Upper lobe of left lung (tissue), 6 donors: ENCODE measurements at regions not wholly inside any gene's neighbourhood (a gene's known extent, or its start where the extent isn't known, plus 50 kb on each side); places are given as distances from the start of the nearest gene placed in this dataset.

ENCODE experiments used
- ATAC-seq, 2 donors: fragments of 200-7000 bp; cut with Tn5 transposase; one replicate each; pipeline ENCODE4 v1.9.1; 2022; ENCODE audit warnings: mild to moderate bottlenecking in 2 of 2, moderate library complexity in 2 of 2; ENCODE audit not compliant: low FRiP score in 2 of 2
- DNase-seq, 2 donors: peaks; one replicate each; pipeline ENCODE4 v3.0.0-alpha.2; 2019 to 2020
- H3K27ac ChIP-seq, 4 donors: fragments of 200-600 bp; sonication (generic); one replicate each; pipeline ENCODE4 v1.5.1; 2016 to 2019
- H3K27me3 ChIP-seq, 4 donors: fragments of 200-600 bp; sonication (generic); one replicate each; pipeline ENCODE4 v1.5.1; 2017 to 2019
- H3K36me3 ChIP-seq, 4 donors: fragments of 200-600 bp; sonication (generic); one replicate each; pipeline ENCODE4 v1.5.1; 2016 to 2019
- H3K4me1 ChIP-seq, 4 donors: fragments of 200-600 bp; sonication (generic); one replicate each; pipeline ENCODE4 v1.5.1; 2018 to 2019
- H3K4me3 ChIP-seq, 4 donors: fragments of 200-600 bp; sonication (generic); one replicate each; pipeline ENCODE4 v1.5.1; 2017 to 2019; ENCODE audit warnings: mild to moderate bottlenecking in 2 of 4, moderate library complexity in 1 of 4
- H3K9me3 ChIP-seq, 4 donors: fragments of 200-600 bp; sonication (generic); one replicate each; pipeline ENCODE4 v1.5.1; 2018 to 2019
- CTCF ChIP-seq, 6 experiments: fragments of 450-650 bp in 4 of 6; fragments of 200-600 bp in 2 of 6; sonication (generic) in 2 of 6; IDR thresholded peaks; one replicate each; pipeline ENCODE4 v1.5.1; 2016 to 2019; ENCODE audit warnings: antibody characterized with exemption in 6 of 6
- EP300 ChIP-seq, 4 donors: sonication (generic); formaldehyde crosslinking; IDR thresholded peaks; one replicate each; pipeline ENCODE4 v1.5.1; 2017; ENCODE audit warnings: antibody characterized with exemption in 4 of 4, control low read depth in 2 of 4
- POLR2A ChIP-seq, 4 donors: fragments of 450-650 bp; IDR thresholded peaks; one replicate each; pipeline ENCODE4 v1.5.1; 2016 to 2017; ENCODE audit warnings: antibody characterized with exemption in 4 of 4, mild to moderate bottlenecking in 2 of 4
- POLR2AphosphoS5 ChIP-seq, 2 donors: sonication (generic); formaldehyde crosslinking; IDR thresholded peaks; one replicate each; pipeline ENCODE4 v1.5.1; 2017; ENCODE audit warnings: antibody characterized with exemption in 2 of 2
- WGBS, 2 donors: methylation state at CpG; one replicate each; pipeline ENCODE4 v1.1.5; 2017 to 2018; 5-methylcytosine and 5-hydroxymethylcytosine counted together
- donor health status: DM: no; HTN: no; CAD: no; lungs with moderate emphysema.
- donor health status: DM: no; HTN: yes; CAD: no; lungs with severe emphysema.

GRCh38 chr15:93467337-93467736, 378.3 kb upstream of the RGMA start:
- TF ChIP-seq CTCF (IDR thresholded peaks at IDR 0.05): no peak
- TF ChIP-seq POLR2AphosphoS5 (IDR thresholded peaks at IDR 0.05): peak in 1 of 2 donors; percentile 29
- no peak for TF ChIP-seq EP300 (IDR thresholded peaks at IDR 0.05)
- TF ChIP-seq POLR2A (IDR thresholded peaks at IDR 0.05): no peak
- peak in 1 of 2 donors; percentile 39 for DNase-seq
- 23 to 24% methylated on average over 3 of the region's 3 CpGs for WGBS, 2 donors

GRCh38 chr15:93466380-93466779, 377.4 kb upstream of the RGMA start:
- Histone ChIP-seq H3K27ac (no peak overlapping the region), H3K36me3 (no peaks in the 10 kb centered on the region), H3K4me1 (no peaks in the 10 kb centered on the region), H3K27me3 (no peaks in the 10 kb centered on the region), H3K4me3 (no peak overlapping the region), H3K9me3 (no peaks in the 10 kb centered on the region)
- ATAC-seq (no peak), DNase-seq (no peak)
- no peak for TF ChIP-seq CTCF (IDR thresholded peaks at IDR 0.05)
- no peak for TF ChIP-seq POLR2A (IDR thresholded peaks at IDR 0.05)
- TF ChIP-seq POLR2AphosphoS5 (IDR thresholded peaks at IDR 0.05): no peak
- no peak for TF ChIP-seq EP300 (IDR thresholded peaks at IDR 0.05)
- 75 to 93% methylated on average over 1 of the region's 1 CpG for WGBS, 2 donors

More at GRCh38 chr15:93467337-93467736, 378.3 kb upstream of the RGMA start:
- H3K4me1 ChIP-seq: no peaks in the 10 kb centered on the region
- ATAC-seq: peak; percentile 66 to 94
- no peak overlapping the region for H3K4me3 ChIP-seq
- H3K27me3 ChIP-seq: no peaks in the 10 kb centered on the region
- H3K36me3 ChIP-seq: no peaks in the 10 kb centered on the region
- H3K9me3 ChIP-seq: no peaks in the 10 kb centered on the region
- H3K27ac ChIP-seq: no peak overlapping the region

GRCh38 chr15:93462690-93463089, 373.7 kb upstream of the RGMA start:
- no peaks in the 10 kb centered on the region for H3K9me3 ChIP-seq
- 76 to 82% methylated on average over 4 of the region's 4 CpGs for WGBS, 2 donors

GRCh38 chr15:93460717-93461116, 371.7 kb upstream of the RGMA start:
- TF ChIP-seq POLR2AphosphoS5 (IDR thresholded peaks at IDR 0.05) (no peak), POLR2A (IDR thresholded peaks at IDR 0.05) (no peak), CTCF (IDR thresholded peaks at IDR 0.05) (no peak), EP300 (IDR thresholded peaks at IDR 0.05) (no peak)
- no peaks in the 10 kb centered on the region for H3K36me3 ChIP-seq
- H3K27ac ChIP-seq: no peak overlapping the region
- ATAC-seq: no peak
- no peak overlapping the region for H3K4me3 ChIP-seq
- H3K27me3 ChIP-seq: no peaks in the 10 kb centered on the region
- no peak for DNase-seq
- H3K4me1 ChIP-seq: no peaks in the 10 kb centered on the region
- H3K9me3 ChIP-seq: no peaks in the 10 kb centered on the region

More at GRCh38 chr15:93462690-93463089, 373.7 kb upstream of the RGMA start:
- no peak for ATAC-seq
- TF ChIP-seq EP300 (IDR thresholded peaks at IDR 0.05) (no peak), POLR2AphosphoS5 (IDR thresholded peaks at IDR 0.05) (no peak), POLR2A (IDR thresholded peaks at IDR 0.05) (no peak), CTCF (IDR thresholded peaks at IDR 0.05) (no peak)
- Histone ChIP-seq H3K4me3 (no peak overlapping the region), H3K27ac (no peak overlapping the region), H3K4me1 (no peaks in the 10 kb centered on the region), H3K36me3 (no peaks in the 10 kb centered on the region), H3K27me3 (no peaks in the 10 kb centered on the region)
- DNase-seq: no peak

- ATAC-seq: no peak
- 95 to 97% methylated on average over 3 of the region's 3 CpGs for WGBS, 2 donors
- no peaks in the 10 kb centered on the region for H3K9me3 ChIP-seq
- no peak for DNase-seq
- no peaks in the 10 kb centered on the region for H3K36me3 ChIP-seq
- TF ChIP-seq POLR2AphosphoS5 (IDR thresholded peaks at IDR 0.05) (no peak), CTCF (IDR thresholded peaks at IDR 0.05) (no peak), POLR2A (IDR thresholded peaks at IDR 0.05) (no peak)
- H3K4me1 ChIP-seq: no peaks in the 10 kb centered on the region
- no peak overlapping the region for H3K4me3 ChIP-seq
- H3K27ac ChIP-seq: no peak overlapping the region
- H3K27me3 ChIP-seq: no peaks in the 10 kb centered on the region
Measured at GRCh38 chr15:93459396-93459795, 370.4 kb upstream of the RGMA start.
